SK-MEL-5 (cell line): ENCODE measurements at regions not wholly inside any gene's neighbourhood (a gene's known extent, or its start where the extent isn't known, plus 50 kb on each side); places are given as distances from the start of the nearest gene placed in this dataset.
"Not testable (repeated sequence)": the region's sequence is repeated elsewhere in the genome, so short reads cannot be mapped to it uniquely, and the experiment has no call there.

Experiments
- DNase-seq: peaks from one replicate; pipeline ENCODE4 v3.0.0-alpha.2; 2016; ENCODE audit warnings: low read depth, low spot score
- in situ Hi-C: cut with HindIII; loops from 2 replicates; pipeline ENCODE4 v1.10.0; 2016; ENCODE audit warnings: low sequenced_read_pairs, high pct_unique_total_duplicates, low pct_unique_long_range_greater_than_20kb

DNA sequence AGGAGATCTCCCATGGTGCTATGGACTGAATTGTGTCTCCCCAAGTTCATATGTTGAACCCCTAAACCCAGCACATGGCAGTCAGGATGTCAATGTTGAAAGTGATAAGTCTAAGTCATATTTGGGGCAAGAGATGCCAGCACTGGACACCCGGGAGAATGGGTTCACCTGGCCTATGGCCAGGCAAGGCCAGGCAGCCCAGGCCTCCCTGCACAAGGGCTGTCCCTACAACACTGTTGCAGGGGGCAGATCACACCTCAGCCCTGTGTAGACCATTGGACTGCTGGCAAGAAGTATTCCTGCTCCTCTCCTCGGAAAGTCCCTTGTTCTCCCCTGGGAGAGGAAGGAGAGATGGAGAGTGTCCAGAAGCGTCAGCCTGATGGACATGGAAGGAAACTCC is 240.5 kb downstream of the GADD45G start:
- no peak for DNase-seq
- in situ Hi-C loops, result no loop called here

DNA sequence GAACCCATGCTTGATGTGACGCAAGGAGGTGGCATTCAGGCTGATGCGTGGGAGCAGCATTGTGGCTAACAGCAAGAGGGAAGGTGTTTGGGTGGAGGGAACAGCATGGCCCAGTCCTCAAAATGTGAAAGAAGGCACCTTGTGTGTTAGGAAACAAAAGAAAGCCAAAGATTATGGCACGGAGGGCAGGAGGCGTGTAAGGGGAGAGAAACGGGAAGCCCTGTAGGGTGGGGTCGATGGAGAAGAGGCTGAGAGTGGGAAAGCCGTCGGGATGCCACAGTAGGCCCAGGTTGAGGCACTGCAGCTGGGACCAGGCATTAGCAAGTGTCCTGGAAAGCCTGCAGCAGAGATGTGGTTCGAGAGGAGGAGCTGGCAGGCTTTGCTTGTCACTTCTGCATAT is 241.1 kb downstream of the GADD45G start:
- in situ Hi-C loops, result no loop called here
- no peak for DNase-seq

DNA sequence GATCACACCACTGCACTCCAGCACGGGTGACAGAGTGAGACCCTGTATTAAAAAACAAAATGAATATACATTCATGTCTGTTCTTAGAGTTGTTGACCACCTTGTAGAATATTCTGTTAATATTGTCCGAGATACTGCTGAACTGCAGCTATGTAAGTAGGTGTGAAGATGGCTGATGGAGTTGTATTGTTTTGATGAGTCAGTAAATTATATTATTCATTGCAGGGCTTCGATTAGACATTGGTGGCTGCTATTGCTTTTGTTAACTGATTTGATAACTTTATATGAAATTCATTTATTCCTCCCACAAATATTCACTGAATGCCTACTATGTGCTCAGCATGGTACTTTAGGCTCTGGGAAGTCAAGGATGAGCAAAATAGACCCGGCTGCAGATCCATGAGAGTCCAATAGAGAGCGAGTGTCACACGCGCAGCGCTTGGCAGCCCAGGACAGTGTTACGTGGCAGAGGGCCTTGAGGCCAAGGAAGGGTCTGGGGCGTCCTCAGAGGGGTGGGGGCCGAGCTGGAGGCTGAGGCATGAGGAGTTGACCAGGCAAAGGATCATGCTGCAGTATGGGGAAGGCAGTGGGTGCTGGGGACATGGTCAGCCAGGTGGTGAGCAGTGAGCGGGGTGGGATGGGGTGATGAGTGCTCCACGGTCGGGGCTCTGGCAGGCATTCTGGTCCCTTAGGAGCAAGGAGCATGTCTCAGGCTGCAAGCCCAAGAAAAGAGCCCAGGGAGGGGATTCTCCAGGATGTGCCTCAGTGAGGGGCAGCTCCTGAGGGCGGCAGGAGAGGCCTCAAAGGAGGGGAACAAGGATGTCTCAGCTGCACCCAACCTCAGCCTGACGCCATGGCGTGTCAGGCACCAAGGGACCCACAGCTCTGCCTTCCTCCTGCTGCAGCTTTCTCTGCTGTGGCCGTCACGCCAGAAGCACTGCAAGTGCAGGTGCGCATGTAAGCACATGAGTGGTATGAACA is 243.5 kb downstream of the GADD45G start:
- no peak for DNase-seq
- in situ Hi-C loops, result no loop called here

DNA sequence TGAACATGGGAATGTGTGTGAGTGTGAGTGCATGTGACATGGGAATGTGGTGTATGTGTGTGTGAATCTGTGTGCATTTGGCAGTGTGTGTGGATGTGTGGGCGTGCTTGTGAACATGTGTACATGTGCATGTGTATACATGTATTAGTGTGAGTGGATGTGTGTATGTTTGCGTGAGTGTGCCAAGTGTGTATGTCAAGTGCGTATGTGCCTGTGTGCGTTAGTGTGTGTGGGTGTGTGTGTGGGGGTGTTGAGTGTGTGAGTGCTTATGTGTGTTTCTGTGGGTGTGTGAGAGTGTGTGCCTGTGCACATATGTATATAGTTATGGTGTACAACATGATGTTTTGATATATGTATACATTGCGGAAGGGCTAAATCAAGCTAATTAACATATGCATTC is 244.3 kb downstream of the GADD45G start:
- no peak for DNase-seq
- in situ Hi-C loops, result no loop called here

DNA sequence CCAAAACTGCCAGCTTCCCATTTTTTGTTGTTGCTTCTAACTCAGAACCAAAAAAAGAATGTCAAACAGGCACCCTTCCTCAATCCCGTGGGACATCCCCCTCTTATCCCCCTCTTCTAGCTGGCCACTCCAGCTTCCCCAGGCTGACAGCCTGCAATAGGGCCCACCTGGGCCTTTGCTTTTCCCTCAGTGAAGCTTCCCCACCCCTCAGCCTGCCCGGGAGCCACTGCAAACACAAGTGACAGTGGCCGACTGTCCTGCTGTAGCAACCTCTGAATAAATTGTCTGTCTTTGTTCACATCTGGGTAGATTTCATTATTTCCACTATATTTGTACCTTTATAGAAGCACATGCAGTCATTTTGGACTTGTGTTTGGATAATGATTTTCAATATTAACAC is 245.3 kb downstream of the GADD45G start:
- in situ Hi-C loops, result no loop called here
- no peak for DNase-seq

DNA sequence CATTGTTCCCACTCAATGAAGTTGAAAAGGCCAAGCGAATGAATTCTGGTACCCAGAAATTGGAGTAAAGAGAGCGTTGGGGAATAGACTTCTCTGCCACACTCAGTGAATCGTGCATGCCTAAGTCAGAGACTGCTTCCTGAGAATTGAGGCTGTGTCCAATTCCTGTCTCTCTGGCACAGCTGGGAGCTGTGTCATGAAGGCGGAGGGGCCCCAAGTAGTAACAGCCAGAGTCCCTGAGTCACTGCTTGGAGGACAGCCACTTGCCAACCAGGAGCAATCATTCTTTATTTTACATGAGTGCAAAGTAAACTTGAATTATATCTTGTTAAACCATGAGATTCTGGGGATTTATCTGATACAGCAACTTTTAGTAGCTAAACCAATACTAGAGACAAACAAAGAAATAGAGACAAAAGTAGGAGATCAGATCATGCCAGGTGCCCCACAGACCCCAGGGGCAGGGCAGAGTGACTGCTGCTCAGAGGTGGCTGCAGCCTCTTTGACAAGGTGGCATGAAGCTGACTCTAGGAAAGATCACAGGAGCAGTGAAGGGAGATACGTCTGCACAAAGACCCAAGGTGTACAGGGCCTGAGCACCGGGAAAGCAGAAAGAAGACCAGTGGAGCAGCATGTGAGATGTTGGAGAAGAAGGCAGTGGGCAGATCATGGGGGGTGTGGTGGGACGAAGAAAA is 246.0 kb downstream of the GADD45G start:
- in situ Hi-C loops, result no loop called here
- no peak for DNase-seq

DNA sequence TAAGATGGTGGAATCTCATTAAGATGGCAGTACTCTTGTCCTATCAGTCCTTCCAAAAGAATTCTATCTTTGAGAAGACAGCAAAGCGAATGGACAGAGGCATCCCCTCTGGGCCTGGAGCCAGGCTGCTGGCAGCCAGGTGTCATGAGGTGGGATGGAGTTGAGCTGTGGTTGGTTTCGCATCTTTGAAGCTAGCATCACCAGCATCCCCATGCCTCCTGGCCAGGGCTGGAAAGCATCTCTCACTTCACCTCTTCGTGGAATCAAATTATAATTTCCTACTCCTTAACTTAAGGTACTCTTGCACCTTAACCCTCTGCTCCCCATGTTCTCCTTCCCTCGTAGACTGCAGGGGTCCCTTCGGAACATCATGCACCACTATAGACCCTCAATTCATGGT is 248.3 kb downstream of the GADD45G start:
- in situ Hi-C loops, result no loop called here
- DNase-seq, result no peak

DNA sequence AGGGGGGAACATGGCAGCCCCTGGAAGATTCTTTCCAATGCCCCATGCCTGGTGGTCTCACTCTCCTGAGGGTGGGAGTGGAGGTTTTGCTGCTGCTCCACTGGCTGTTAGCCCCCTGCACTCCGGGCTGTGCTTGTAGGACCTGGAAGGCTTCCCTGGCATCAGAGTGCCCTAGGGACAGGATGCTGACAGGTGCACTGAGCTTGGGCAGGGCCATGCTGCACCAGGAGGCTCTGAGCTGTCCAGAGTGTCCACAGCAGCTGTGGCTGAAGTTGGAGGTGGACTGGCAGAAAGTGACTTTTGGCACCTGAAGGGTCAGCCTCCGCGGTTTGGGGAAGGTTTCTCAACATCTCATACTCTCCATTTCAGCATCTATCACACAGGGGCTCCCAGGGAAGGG is 249.1 kb downstream of the GADD45G start:
- in situ Hi-C loops, result no loop called here
- no peak for DNase-seq

DNA sequence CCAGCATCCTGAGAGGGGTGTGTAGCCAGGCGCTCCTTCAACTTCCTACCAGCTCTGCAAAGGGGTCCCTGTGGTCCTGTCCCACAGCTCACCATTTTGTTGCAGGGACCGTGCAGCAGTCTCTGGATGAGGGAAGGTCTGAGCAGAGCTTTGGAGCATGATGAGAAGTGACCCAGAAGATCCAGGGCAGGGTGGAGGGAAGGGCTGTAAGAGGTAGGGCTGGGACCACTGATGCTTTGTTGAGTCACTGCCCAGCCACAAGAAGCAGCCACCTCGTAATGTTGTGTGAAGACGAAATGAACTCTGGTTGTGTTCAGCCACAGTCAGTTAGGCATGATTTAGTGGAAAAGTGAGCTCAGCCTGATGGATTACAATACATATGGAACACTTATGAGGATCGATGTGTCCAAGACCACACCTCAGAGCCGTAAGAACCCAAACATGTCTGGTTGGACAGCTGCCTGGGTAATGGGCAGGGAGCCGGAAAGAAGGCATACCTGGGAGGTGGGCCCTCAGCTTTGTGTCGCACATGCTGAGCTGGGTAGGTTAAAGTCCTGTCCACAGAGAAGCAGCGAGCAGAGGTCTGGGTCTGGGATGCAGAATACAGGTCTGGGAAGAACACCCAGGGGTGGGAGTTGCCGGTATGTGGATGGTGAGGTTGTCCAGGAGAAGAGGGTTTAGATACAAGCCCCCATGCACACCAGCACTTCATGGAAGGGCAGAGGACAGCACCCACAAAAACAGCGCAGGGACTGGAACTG is 250.1 kb downstream of the GADD45G start:
- in situ Hi-C loops, result no loop called here
- DNase-seq, result no peak

DNA sequence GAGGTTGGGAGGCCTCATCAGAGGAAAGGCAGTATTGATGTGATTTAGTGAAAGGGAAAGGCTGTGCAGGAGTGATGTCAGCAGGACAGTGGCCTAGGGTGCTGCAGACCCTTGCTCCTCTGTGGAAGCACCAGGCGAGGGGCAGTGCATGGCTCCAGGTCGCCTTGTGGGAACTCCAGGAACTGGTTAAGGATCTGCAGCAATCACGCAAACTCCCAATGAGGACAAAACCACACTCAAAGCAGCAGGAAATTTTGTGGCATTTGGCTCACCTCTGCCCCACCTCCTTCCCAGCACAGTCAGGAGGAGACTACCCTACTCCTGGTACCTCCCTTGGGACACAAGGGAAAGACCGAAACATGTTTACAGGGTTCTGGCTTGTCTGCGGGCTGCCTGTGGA is 251.5 kb downstream of the GADD45G start:
- in situ Hi-C loops, DNase-seq: not testable (repeated sequence)

DNA sequence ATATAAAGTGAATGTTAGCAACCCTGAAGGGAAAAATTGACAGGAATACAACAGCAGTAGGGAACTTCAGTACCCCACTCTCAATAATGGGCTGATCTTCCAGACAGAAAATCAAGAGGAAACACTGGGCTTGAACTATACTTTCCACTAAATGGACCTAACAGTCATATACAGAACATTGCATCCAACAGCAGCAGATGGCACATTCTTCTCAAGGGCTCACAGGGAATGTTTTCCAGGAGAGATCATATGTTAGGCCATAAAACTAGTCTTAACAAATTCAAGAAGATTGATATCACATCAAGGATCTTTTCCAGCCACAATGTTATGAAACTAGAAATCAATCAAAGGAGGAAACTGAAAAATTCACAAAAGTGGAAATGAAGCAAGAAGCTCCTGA is 252.1 kb downstream of the GADD45G start:
- not testable (repeated sequence) for DNase-seq

DNA sequence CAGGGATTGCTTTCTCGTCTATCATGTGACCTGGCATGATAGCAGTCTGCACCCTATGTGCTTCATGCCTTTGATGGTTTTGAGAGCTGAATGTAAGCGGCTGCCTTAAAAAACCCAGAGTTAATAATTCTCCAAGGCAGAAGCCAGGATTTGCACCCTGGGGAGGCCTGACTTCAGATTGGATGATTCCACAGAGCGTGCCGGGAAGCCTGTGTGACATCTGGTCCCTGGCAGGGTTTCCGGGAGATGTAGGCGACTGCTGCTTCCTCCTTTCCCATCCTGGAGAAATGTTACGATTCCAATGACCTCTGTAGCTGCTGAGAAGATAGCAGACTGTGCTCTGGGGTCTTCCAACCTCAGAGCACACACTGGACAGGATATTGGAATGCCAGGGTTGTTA is 255.0 kb downstream of the GADD45G start:
- DNase-seq, in situ Hi-C loops: not testable (repeated sequence)

More for the DNA sequence above, 252.1 kb downstream of the GADD45G start:
- in situ Hi-C loops, result not testable (repeated sequence)

DNA sequence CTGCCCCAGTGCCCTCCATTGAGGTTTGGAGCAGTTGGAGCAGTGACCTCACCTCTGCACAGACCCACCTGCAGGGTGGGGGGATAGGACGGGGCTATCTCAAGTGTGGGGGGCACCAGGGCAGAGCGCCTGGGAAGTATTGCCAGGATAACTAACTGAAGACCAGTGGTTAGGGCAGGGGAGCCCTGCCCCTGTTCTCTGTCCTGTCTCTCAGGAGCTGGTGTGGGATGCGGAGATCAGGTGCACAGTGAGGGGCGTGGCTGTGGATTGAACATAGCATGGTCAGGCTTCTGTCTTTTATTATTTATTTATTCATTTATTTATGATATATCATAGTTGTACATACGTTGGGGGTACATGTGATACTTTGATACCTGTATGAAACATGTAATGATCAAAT is 256.6 kb downstream of the GADD45G start:
- in situ Hi-C loops, DNase-seq: not testable (repeated sequence)

DNA sequence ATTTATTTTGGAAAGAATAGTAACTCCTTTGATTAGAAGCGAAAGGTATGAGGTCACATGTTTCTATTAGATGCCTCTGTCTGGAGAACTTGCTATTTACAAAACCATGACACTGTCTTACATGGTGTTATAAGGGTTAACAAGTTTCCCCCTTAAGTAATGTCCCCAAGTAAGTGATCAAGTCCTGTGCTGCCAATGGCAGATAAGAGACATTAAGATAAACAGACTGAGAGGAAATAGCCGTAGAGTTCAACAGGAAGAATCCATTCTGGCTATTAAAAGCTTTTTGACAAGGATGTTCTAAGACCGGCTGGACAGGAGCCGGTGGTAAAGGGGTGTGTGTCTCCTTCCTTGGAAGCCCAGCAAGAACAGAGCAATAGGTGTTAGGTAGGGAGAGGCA is 257.5 kb downstream of the GADD45G start:
- DNase-seq, result no peak
- in situ Hi-C loops, result no loop called here

DNA sequence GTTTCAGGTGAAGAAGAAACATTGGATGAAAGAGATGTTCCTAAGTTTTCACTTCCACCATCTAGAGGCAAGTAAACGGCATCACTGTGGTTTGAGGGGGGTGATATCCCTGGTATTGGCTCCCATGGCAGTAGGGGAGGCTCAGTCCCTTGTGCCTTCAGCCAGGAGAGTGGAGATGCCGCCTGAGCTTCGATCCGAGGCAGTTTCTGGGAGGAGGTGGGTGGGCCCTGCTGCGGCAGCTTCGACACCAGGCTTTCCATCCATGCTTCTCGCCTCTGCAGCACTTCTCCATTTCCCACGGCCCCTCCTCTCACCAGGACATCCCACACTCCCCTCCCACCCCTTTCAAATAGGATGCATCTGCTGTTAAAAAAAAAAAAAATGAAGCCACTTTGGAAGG is 258.3 kb downstream of the GADD45G start:
- no peak for DNase-seq
- in situ Hi-C loops, result no loop called here

DNA sequence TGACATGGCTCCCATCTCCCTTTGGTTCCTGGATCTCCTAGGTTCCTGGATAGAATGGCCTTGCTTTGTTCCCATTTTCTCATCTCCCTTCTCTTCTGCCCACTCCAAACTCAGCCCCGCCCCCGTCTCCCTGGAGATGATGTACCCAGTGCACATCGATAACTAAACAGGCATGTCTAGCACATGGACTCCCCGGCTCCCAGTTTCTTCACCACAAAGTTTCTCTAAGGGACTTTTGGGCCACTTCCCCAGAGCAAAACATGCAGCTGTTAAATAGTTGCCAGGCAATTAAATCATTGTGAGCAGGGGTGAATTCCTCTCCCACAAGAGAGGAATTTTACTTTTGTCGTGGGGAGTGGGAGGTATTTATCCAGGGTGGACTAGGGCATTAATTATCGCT is 259.0 kb downstream of the GADD45G start:
- in situ Hi-C loops, result no loop called here
- DNase-seq, result no peak

DNA sequence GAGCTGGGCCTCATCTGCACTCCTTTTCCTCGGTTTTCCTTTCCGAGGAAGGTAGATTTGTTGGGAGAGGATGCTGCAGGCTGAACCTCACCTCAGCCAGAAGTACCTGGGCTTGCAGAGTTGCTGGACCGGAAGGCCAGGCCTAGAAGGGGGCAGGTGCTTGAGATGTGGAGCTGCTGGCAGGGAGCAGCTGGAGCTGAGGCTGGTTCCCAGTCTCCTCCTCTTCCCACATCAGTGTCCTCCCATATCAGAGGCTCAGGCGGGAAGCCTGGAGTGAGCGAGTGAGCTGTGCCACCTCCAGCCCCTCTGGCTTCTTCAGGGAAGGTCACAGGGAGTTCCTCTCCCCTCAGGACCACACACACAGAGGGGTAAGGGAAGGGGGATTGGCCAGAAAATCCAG is 259.4 kb downstream of the GADD45G start:
- in situ Hi-C loops, result no loop called here
- no peak for DNase-seq

DNA sequence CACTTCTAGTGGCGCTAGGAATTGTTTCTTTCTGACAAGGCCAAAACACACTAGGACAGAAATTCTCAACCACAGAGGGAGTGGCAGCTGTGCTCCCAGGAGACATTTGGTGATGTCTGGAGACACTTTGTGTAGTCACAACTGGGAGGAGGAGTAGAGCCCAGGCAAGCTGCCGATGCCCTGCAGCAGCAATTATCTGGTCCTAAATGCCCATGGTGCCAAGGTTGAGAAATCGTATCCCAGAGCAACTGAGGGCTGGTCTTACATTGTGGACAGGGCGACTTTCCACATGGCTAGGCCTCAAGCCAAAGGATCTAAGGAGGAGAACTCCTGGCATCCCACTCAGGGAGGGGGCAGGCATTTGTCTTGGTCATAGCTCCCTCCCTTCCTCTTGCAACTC is 259.9 kb downstream of the GADD45G start:
- in situ Hi-C loops, result no loop called here
- DNase-seq, result no peak
